ENCODE measurements at regions not wholly inside any gene's neighbourhood (a gene's known extent, or its start where the extent isn't known, plus 50 kb on each side); places are given as distances from the start of the nearest gene placed in this dataset.

GRCh38 chrX:131634900-131635299, 91.0 kb downstream of the OR13H1 start:
- no TSS peak for BruUV-seq (replicated peaks)
- H4K20me1 ChIP-seq (replicated peaks; ENCODE audit: control insufficient read depth, extremely low read depth, insufficient read depth, low read length) = no peaks in the 10 kb centered on the region
- ChIA-PET POLR2A (no interaction called here), CTCF (no interaction called here)
- no peaks in the 10 kb centered on the region for H3K9me1 ChIP-seq (replicated peaks; ENCODE audit: control insufficient read depth, extremely low read depth, insufficient read depth, low read length)
- H3K27ac ChIP-seq (ENCODE audit: insufficient read depth, low read depth, low read length) = no peak overlapping the region
- no peaks in the 10 kb centered on the region for H3K27me3 ChIP-seq (ENCODE audit: control insufficient read depth in 2 of 2, insufficient read depth in 2 of 2, low read length in 2 of 2)
- no peak overlapping the region for H3K9ac ChIP-seq (replicated peaks; ENCODE audit: extremely low read depth, insufficient read depth, low read length)
- intact Hi-C loops (cut with micrococcal nuclease) (no loop called here), dilution Hi-C loops (cut with MboI; ENCODE audit: extremely low pct_ligation_motif_present, low sequenced_read_pairs) (no loop called here)
- H3K9me3 ChIP-seq (replicated peaks; ENCODE audit: control insufficient read depth, insufficient read depth, low read length) = no peaks in the 10 kb centered on the region
- DNase-seq (ENCODE audit: low read depth, low spot score) = no peak
- H3K36me3 ChIP-seq (ENCODE audit: control insufficient read depth in 2 of 2, extremely low read depth in 1 of 2, insufficient read depth in 2 of 2, low read length in 2 of 2) = no peaks in the 10 kb centered on the region
- no peaks in the 10 kb centered on the region for H3K79me2 ChIP-seq (ENCODE audit: control insufficient read depth, insufficient read depth, low read length)
- no peak overlapping the region for H3K4me2 ChIP-seq (ENCODE audit: insufficient read depth, low read length)
- H2AFZ ChIP-seq (ENCODE audit: low read depth, low read length) = no peak overlapping the region
- H3K4me1 ChIP-seq (ENCODE audit: control insufficient read depth, extremely low read depth, insufficient read depth, low read length) = no peaks in the 10 kb centered on the region
- TF ChIP-seq, protein P1, sequence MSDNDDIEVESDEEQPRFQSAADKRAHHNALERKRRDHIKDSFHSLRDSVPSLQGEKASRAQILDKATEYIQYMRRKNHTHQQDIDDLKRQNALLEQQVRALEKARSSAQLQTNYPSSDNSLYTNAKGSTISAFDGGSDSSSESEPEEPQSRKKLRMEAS (IDR thresholded peaks at IDR 0.05; ENCODE audit: insufficient read depth, insufficient read length) = no peak
- TF ChIP-seq POLR2A (IDR thresholded peaks at IDR 0.05; ENCODE audit: low read depth, low read length) (no peak), EZH2 (IDR thresholded peaks at IDR 0.05; ENCODE audit: borderline replicate concordance, low read depth, low read length, severe bottlenecking) (no peak), CTCF (IDR thresholded peaks at IDR 0.05; ENCODE audit: extremely low read depth in 1 of 2, insufficient read depth in 1 of 2, low read depth in 1 of 2, low read length in 2 of 2) (no peak), GATA2 (IDR thresholded peaks at IDR 0.05; ENCODE audit: insufficient read depth, insufficient read length, low read depth, low read length) (no peak), POLR2AphosphoS5 (IDR thresholded peaks at IDR 0.05; ENCODE audit: insufficient read depth, low read depth, low read length) (no peak), FOS (IDR thresholded peaks at IDR 0.05; ENCODE audit: borderline replicate concordance, insufficient read depth, low read length) (no peak), JUN (IDR thresholded peaks at IDR 0.05; ENCODE audit: borderline replicate concordance, insufficient read depth, insufficient read length, low read depth) (no peak), MYC (IDR thresholded peaks at IDR 0.05; ENCODE audit: low read depth, low read length) (no peak)
- FAIRE-seq = no peak
- H3K4me3 ChIP-seq (replicated peaks in 1 of 3; ENCODE audit: insufficient read depth in 1 of 3, low read depth in 1 of 3, low read length in 3 of 3) = no peak overlapping the region

Measured in endothelial cell of umbilical vein (primary cell).